Stimulated activated naive B cell treated with anti-CD40 and anti-IgM and Interleukin-4, amounts not matched to agents 10 μg/mL and 1 μg/mL and 100 μg/mL, for 72 hours (primary cell): ENCODE measurements at regions not wholly inside any gene's neighbourhood (a gene's known extent, or its start where the extent isn't known, plus 50 kb on each side); places are given as distances from the start of the nearest gene placed in this dataset.
"Not testable (repeated sequence)": the region's sequence is repeated elsewhere in the genome, so short reads cannot be mapped to it uniquely, and the experiment has no call there.

Experiments used
- ATAC-seq, 2 donors: fragments of 150-1000 bp; cut with Tn5 transposase; replicated peaks; 2 replicates each; pipeline ENCODE4 v1.10.0; 2021; ENCODE audit warnings: moderate library complexity in 1 of 2
- DNase-seq: peaks from one replicate; pipeline ENCODE4 v3.0.0; 2021
- H3K27ac Mint-ChIP-seq: one replicate; pipeline ENCODE4 v1.8.0; 2022; ENCODE audit warnings: mild to moderate bottlenecking, mixed read lengths
- H3K27me3 Mint-ChIP-seq, 2 donors: one replicate each; pipeline ENCODE4 v1.8.0; 2022; ENCODE audit warnings: mixed read lengths in 2 of 2
- H3K36me3 Mint-ChIP-seq, 2 donors: one replicate each; pipeline ENCODE4 v1.8.0; 2022; ENCODE audit warnings: mixed read lengths in 2 of 2, mild to moderate bottlenecking in 1 of 2
- H3K4me1 Mint-ChIP-seq, 2 donors: one replicate each; pipeline ENCODE4 v1.8.0; 2022; ENCODE audit warnings: mixed read lengths in 2 of 2, mild to moderate bottlenecking in 1 of 2
- H3K4me3 Mint-ChIP-seq, 2 donors: one replicate each; pipeline ENCODE4 v1.8.0; 2022; ENCODE audit warnings: mild to moderate bottlenecking in 2 of 2, mixed read lengths in 2 of 2, moderate library complexity in 1 of 2
- H3K9me3 Mint-ChIP-seq, 2 donors: one replicate each; pipeline ENCODE4 v1.8.0; 2022; ENCODE audit warnings: mixed read lengths in 2 of 2, mild to moderate bottlenecking in 1 of 2

DNA sequence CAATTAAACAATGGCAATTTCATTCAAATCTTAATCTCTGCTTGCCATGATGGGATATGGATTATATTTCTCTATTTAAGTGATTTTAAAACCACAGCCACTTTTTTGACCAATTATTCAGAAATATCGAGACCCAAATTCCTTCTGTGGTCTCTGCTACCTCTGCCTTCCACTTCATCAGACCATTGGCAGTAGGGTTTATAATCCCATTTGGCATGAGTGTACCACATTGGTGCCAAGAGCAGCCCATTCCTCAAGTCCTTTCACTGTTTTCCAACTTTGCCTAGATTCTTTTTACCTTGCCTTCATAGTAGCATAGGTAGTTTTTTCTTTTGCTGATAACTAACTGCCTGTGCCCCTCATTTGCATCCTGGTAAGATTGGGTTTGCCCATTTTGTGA is 319.9 kb downstream of the ARL4A start:
- ATAC-seq = no peak
- Mint-ChIP-seq H3K27me3 (peaks cover 0 to 10% of the 10 kb centered on the region in 2 donors), H3K4me3 (no peak overlapping the region)

GRCh38 chr7:13009517-13009916 is 322.1 kb downstream of the ARL4A start:
- Mint-ChIP-seq H3K9me3 (peaks cover 0 to 4% of the 10 kb centered on the region in 2 donors), H3K27ac (no peak overlapping the region), H3K4me3 (no peak overlapping the region), H3K36me3 (peaks cover 0 to 3% of the 10 kb centered on the region in 2 donors), H3K4me1 (no peaks in the 10 kb centered on the region), H3K27me3 (peaks cover 0 to 10% of the 10 kb centered on the region in 2 donors)
- ATAC-seq = no peak
- no peak for DNase-seq

More for the DNA sequence above, 319.9 kb downstream of the ARL4A start:
- no peak for DNase-seq
- Mint-ChIP-seq H3K9me3 (peaks cover 1 to 4% of the 10 kb centered on the region in 2 donors), H3K4me1 (no peaks in the 10 kb centered on the region), H3K27ac (no peak overlapping the region), H3K36me3 (peaks cover 2 to 3% of the 10 kb centered on the region in 2 donors)

DNA sequence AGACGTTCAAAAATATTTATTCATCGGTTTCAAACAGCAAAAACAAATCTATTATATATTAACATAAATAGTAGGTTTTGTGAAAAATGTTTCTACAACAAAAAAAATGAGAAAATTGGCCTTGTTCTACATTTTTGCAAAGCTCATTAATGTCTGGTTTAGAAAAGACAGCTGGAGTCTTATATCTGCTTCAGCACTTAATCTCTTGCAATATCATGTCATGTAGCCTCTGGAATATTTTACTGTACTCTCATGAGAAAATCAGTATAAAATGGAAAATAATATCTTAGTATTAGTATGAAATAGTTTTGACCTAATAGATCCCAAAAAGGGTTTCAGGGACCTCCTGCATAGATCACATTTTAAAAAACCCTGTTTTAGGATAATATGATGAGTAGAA is 326.6 kb downstream of the ARL4A start:
- Mint-ChIP-seq H3K4me3 (no peak overlapping the region), H3K27me3 (peaks cover 0 to 16% of the 10 kb centered on the region in 2 donors), H3K4me1 (no peaks in the 10 kb centered on the region), H3K36me3 (peaks cover 0 to 3% of the 10 kb centered on the region in 2 donors), H3K9me3 (peaks cover 0 to 4% of the 10 kb centered on the region in 2 donors), H3K27ac (no peak overlapping the region)
- DNase-seq (no peak), ATAC-seq (no peak)

- DNase-seq = no peak
- peaks cover 0 to 3% of the 10 kb centered on the region in 2 donors for H3K36me3 Mint-ChIP-seq
- no peak for ATAC-seq
Observed at GRCh38 chr7:13016036-13016581, 328.7 kb downstream of the ARL4A start.

GRCh38 chr7:13016592-13017332 is 329.3 kb downstream of the ARL4A start:
- Mint-ChIP-seq H3K4me1 (no peaks in the 10 kb centered on the region), H3K36me3 (no peaks in the 10 kb centered on the region), H3K4me3 (no peak overlapping the region), H3K27me3 (peaks cover 0 to 6% of the 10 kb centered on the region in 2 donors), H3K9me3 (no peaks in the 10 kb centered on the region), H3K27ac (no peak overlapping the region)
- DNase-seq (no peak), ATAC-seq (no peak)

More at GRCh38 chr7:13016036-13016581, 328.7 kb downstream of the ARL4A start:
- H3K4me3 Mint-ChIP-seq = no peak overlapping the region
- H3K27me3 Mint-ChIP-seq = peaks cover 0 to 9% of the 10 kb centered on the region in 2 donors
- no peak overlapping the region for H3K27ac Mint-ChIP-seq
- no peaks in the 10 kb centered on the region for H3K4me1 Mint-ChIP-seq
- H3K9me3 Mint-ChIP-seq = peaks cover 0 to 3% of the 10 kb centered on the region in 2 donors

DNA sequence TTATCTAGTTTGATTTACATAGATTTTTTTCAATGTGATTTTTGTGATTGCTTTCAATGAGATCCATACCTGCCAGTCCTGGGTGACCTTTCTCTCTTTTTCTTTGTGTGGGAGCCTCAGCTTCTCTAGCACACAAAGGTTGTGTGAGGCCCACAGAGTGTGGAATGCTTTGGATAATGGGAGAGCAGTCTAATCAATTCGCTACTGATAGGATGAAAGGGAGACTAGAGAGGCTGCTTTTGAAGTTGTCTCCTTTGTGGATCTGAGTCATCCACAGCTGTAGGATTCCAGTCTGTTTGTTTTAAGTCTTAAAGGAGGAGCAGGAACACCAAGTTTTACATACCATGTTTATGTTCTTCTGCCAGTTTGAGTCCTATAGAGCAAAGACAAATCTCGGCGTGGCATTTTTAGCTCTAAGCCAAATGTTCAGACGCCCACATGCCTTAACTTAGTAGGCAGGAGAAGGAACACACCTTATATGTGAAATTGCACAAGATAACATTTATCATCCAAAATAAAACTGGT is 330.0 kb downstream of the ARL4A start:
- H3K36me3 Mint-ChIP-seq = no peaks in the 10 kb centered on the region
- DNase-seq (no peak), ATAC-seq (no peak)
- H3K4me3 Mint-ChIP-seq = no peak overlapping the region
- peaks cover 0 to 6% of the 10 kb centered on the region in 2 donors for H3K27me3 Mint-ChIP-seq
- no peaks in the 10 kb centered on the region for H3K9me3 Mint-ChIP-seq
- H3K27ac Mint-ChIP-seq = no peak overlapping the region
- H3K4me1 Mint-ChIP-seq = no peaks in the 10 kb centered on the region

GRCh38 chr7:13017881-13018280 is 330.4 kb downstream of the ARL4A start:
- H3K9me3 Mint-ChIP-seq = no peaks in the 10 kb centered on the region
- no peaks in the 10 kb centered on the region for H3K36me3 Mint-ChIP-seq
- H3K27ac Mint-ChIP-seq = no peak overlapping the region
- no peak for ATAC-seq
- H3K4me1 Mint-ChIP-seq = no peaks in the 10 kb centered on the region
- DNase-seq = no peak
- peaks cover 0 to 6% of the 10 kb centered on the region in 2 donors for H3K27me3 Mint-ChIP-seq
- no peak overlapping the region for H3K4me3 Mint-ChIP-seq

DNA sequence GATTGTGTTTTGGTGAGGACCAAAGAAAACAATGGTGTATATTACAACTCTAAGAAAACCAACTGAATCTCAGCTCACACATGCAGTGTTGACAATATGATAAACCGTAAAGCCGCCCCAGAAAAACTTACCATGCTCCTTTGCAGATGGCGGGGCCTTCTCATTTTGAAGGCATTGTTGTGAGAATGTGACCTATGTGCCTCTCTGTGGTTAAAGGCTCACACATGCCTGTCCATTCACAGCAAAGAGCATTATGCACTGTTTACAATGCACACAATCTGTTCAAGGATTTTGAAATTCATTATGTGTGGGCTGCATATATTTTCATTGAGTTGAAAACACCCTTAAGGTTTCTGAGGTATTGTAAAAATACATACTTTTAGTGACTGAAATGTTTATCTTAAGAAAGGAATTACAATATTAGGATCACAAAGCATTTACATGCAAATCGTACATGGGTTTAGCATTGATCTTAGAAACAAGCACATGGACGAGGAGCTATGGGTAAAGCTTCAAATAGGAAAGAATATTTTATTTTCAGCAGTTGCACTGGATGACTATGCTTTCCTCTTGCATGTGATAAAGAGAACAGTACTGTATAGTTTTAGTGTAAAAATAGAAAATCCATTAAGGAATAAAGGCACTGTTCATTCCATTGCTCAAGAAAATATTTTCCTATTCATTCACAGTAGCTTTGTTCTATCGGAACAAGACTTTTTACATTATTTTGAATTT is 334.3 kb downstream of the ARL4A start:
- H3K36me3 Mint-ChIP-seq = peaks cover 0 to 2% of the 10 kb centered on the region in 2 donors
- peaks cover 0 to 4% of the 10 kb centered on the region in 2 donors for H3K9me3 Mint-ChIP-seq
- peaks cover 0 to 6% of the 10 kb centered on the region in 2 donors for H3K27me3 Mint-ChIP-seq
- no peak overlapping the region for H3K4me3 Mint-ChIP-seq
- no peak for ATAC-seq
- no peaks in the 10 kb centered on the region for H3K4me1 Mint-ChIP-seq
- no peak overlapping the region for H3K27ac Mint-ChIP-seq
- DNase-seq = no peak

GRCh38 chr7:13024121-13024674 is 336.8 kb downstream of the ARL4A start:
- Mint-ChIP-seq H3K4me1 (no peaks in the 10 kb centered on the region), H3K27ac (no peak overlapping the region), H3K9me3 (peaks cover 0 to 4% of the 10 kb centered on the region in 2 donors), H3K27me3 (peaks cover 0 to 6% of the 10 kb centered on the region in 2 donors), H3K4me3 (no peak overlapping the region), H3K36me3 (peaks cover 0 to 2% of the 10 kb centered on the region in 2 donors)
- ATAC-seq (no peak), DNase-seq (no peak)

DNA sequence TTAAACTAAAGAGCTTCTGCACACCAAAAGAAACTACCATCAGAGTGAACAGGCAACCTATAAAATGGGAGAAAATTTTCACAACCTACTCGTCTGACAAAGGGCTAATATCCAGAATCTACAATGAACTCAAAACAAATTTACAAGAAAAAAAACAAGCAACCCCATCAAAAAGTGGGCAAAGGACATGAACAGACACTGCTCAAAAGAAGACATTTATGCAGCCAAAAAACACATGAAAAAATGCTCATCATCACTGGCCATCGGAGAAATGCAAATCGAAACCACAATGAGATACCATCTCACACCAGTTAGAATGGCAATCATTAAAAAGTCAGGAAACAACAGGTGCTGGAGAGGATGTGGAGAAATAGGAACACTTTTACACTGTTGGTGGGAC is 337.6 kb downstream of the ARL4A start:
- not testable (repeated sequence) for DNase-seq, ATAC-seq, H3K36me3 Mint-ChIP-seq, H3K4me3 Mint-ChIP-seq, H3K27me3 Mint-ChIP-seq, H3K9me3 Mint-ChIP-seq, H3K27ac Mint-ChIP-seq, H3K4me1 Mint-ChIP-seq

DNA sequence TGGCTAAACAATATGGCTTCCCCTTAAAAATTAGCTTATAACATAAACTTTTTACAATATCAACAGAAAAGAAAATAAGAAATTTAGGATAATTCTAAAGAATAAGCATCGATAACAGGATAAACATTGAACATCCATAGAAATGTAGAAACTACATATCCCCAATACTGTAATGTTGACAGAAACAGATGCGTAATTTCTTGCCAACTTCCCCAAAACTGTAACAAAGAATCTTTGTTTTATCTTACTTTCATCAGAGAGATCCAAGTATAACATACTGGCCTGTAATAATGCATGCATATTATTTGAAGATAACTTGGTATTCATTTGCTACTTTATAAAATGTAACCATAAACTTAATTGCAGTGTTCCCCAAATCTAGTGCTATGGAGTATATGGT is 339.9 kb downstream of the ARL4A start:
- H3K27me3 Mint-ChIP-seq = peaks cover 0 to 6% of the 10 kb centered on the region in 2 donors

DNA sequence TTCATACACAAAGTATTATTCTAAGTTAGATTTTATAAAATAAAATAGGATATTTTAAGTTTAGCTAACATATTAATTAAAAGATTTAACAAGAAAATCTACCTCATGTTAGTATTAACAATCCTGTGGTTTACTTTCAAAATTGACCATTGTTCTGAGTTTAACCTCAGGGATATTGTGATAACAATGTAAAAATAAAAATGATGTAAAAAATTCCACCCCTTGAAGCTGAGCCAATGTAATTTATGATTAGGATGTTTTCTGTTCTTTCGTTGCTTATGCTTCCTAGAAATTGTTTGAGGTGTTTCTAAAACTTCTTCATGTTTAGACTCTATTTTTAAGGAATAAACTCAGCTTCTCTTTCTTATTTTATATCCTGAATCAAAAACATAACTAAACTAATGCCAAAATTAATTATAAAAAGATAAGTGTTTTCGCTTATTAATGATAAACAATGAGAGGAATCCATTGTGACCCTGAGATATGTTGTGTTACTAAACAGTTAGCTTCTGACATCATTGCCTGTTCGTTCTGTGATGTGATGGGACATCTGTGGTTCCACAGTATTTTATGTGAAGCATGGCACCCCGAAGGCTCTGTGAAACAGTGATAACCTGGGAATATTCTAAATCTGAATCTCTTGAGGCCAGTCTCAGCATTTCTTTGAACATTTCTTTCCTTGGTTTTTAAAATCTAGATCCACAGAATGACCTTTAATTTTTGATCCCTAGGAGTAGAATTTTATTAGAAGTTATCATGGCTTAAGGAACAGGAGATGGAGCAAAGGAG is 340.8 kb downstream of the ARL4A start:
- no peak overlapping the region for H3K4me3 Mint-ChIP-seq
- DNase-seq = no peak
- H3K27me3 Mint-ChIP-seq = peaks cover 0 to 4% of the 10 kb centered on the region in 2 donors
- ATAC-seq = no peak
- H3K27ac Mint-ChIP-seq = no peak overlapping the region
- H3K36me3 Mint-ChIP-seq = peaks cover 0 to 2% of the 10 kb centered on the region in 2 donors
- H3K4me1 Mint-ChIP-seq = no peaks in the 10 kb centered on the region
- H3K9me3 Mint-ChIP-seq = peaks cover 0 to 4% of the 10 kb centered on the region in 2 donors

More for the DNA sequence above, 339.9 kb downstream of the ARL4A start:
- Mint-ChIP-seq H3K9me3 (peaks cover 0 to 4% of the 10 kb centered on the region in 2 donors), H3K36me3 (peaks cover 0 to 2% of the 10 kb centered on the region in 2 donors), H3K27ac (no peak overlapping the region), H3K4me3 (no peak overlapping the region), H3K4me1 (no peaks in the 10 kb centered on the region)
- no peak for DNase-seq
- no peak for ATAC-seq

DNA sequence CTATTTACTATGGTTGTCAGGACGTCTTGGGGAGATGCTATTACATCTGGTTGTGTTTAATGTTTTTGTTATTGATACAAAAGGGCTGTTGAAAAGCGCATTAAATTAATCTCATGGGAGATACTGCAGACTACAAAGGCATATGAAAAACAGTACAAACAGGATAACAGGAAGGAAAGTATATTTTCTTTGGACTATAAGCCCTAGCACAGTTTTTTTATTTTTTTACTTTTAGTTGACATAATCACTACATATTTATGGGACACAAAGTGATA is 341.3 kb downstream of the ARL4A start:
- H3K4me3 Mint-ChIP-seq = no peak overlapping the region
- H3K9me3 Mint-ChIP-seq = peaks cover 0 to 2% of the 10 kb centered on the region in 2 donors
- H3K4me1 Mint-ChIP-seq = no peaks in the 10 kb centered on the region
- no peaks in the 10 kb centered on the region for H3K27me3 Mint-ChIP-seq
- no peak for ATAC-seq
- H3K36me3 Mint-ChIP-seq = peaks cover 0 to 2% of the 10 kb centered on the region in 2 donors
- H3K27ac Mint-ChIP-seq = no peak overlapping the region
- no peak for DNase-seq

DNA sequence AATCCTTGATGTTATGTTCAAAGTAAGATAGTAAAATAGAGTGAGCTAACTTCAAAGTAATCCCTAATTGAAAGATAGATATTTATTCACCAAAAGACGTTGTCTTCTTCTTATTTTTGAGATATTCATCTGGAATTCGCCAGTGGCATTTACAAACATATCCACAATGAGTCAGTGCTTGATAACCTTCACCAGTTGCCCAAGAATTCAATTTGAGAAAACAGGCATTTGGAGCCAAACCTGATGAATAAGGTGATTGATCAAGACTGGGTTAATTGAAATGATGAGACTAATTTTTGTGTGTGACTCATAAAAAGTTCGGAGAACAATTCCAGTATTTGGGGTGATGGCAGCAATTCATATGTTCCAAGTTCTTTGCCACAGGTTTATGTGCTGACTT is 344.0 kb downstream of the ARL4A start:
- Mint-ChIP-seq H3K36me3 (peaks cover 0 to 3% of the 10 kb centered on the region in 2 donors), H3K27me3 (no peaks in the 10 kb centered on the region), H3K27ac (no peak overlapping the region), H3K4me1 (peaks cover 5 to 8% of the 10 kb centered on the region in 2 donors), H3K9me3 (peaks cover 0 to 4% of the 10 kb centered on the region in 2 donors), H3K4me3 (no peak overlapping the region)
- DNase-seq (no peak), ATAC-seq (no peak)
